K562 (cell line): ENCODE measurements at regions not wholly inside any gene's neighbourhood (a gene's known extent, or its start where the extent isn't known, plus 50 kb on each side); places are given as distances from the start of the nearest gene placed in this dataset.

Experiments used
- ATAC-seq: fragments of 200-7000 bp; cut with Tn5 transposase; 3 replicates; pipeline ENCODE4 v1.9.1; 2020; ENCODE audit warnings: moderate library complexity
- BruUV-seq: library from RNA; stranded (reverse); fragments of 400-500 nt; replicated peaks from 2 replicates; lab custom pipeline; 2021; lab: Mats Ljungman, UMichigan
- CTCF ChIA-PET: fragments of 300-600 bp; formaldehyde crosslinking; extraction: SDS; loops from one replicate; lab custom pipeline; 2021; ENCODE audit warnings: low intra/inter-chr PET ratio; lab: Yijun Ruan, JAX
- POLR2A ChIA-PET: fragments of 300-600, 350-650 bp; sonication (Branson Sonifier 250); formaldehyde crosslinking; extraction: SDS; loops from one replicate; lab custom pipeline; 2021; ENCODE audit warnings: antibody characterized with exemption, inconsistent platforms; lab: Yijun Ruan, JAX
- DNase-seq, 4 experiments: peaks; one replicate each; pipeline versions ENCODE4 v3.0.0 to v3.0.0-alpha.2; 2011 to 2018; ENCODE audit warnings: low spot score in 3 of 4, mixed read lengths in 3 of 4; ENCODE audit errors: extremely low read depth in 1 of 4
- FAIRE-seq: peaks from 2 replicates; lab custom pipeline; 2011; peaks lifted over from hg19 to GRCh38; lab: Jason Lieb, UNC
- H2AFZ ChIP-seq: 2 replicates; pipeline ENCODE4 v1.6.0; 2011; ENCODE audit warnings: low read depth, low read length, control low read depth, inconsistent platforms
- H3K27ac ChIP-seq: fragments of 200-600 bp; 3 replicates; pipeline ENCODE4 v1.8.0; 2011; ENCODE audit warnings: low read depth, mild to moderate bottlenecking, control low read depth, inconsistent platforms, low read length, moderate library complexity, mixed read lengths; ENCODE audit errors: extremely low read depth
- H3K27me3 ChIP-seq, 2 experiments: fragments of 300-600 bp in 1 of 2; 2 replicates in 1 of 2; 3 replicates in 1 of 2; pipeline versions ENCODE4 v1.6.0 to v1.8.0; 2011; ENCODE audit warnings: inconsistent platforms in 2 of 2, low read length in 2 of 2, mild to moderate bottlenecking in 1 of 2, mixed read lengths in 1 of 2, moderate library complexity in 1 of 2; ENCODE audit not compliant: control insufficient read depth in 2 of 2, insufficient read depth in 2 of 2
- H3K36me3 ChIP-seq: fragments of 300-600 bp; 3 replicates; pipeline ENCODE4 v1.8.0; 2011; ENCODE audit warnings: mild to moderate bottlenecking, low read length, inconsistent platforms; ENCODE audit not compliant: control insufficient read depth, insufficient read depth
- H3K4me1 ChIP-seq, 2 experiments: fragments of 200-600 bp in 1 of 2; replicated peaks in 1 of 2; 2 replicates in 1 of 2; 3 replicates in 1 of 2; pipeline versions ENCODE4 v1.5.1 to v1.8.0; 2011; ENCODE audit warnings: inconsistent platforms in 2 of 2, low read length in 2 of 2, mild to moderate bottlenecking in 1 of 2, mixed read lengths in 1 of 2, moderate library complexity in 1 of 2; ENCODE audit not compliant: control insufficient read depth in 2 of 2, insufficient read depth in 2 of 2
- H3K4me2 ChIP-seq: 2 replicates; pipeline ENCODE4 v1.6.1; 2011; ENCODE audit warnings: low read length, control low read depth, inconsistent platforms, mixed read lengths; ENCODE audit not compliant: insufficient read depth
- H3K4me3 ChIP-seq: fragments of 200-600 bp; sonication (generic), shearing (Covaris generic); 2 replicates; pipeline ENCODE4 v1.5.1; 2016; ENCODE audit warnings: control low read depth, inconsistent platforms
- H3K79me2 ChIP-seq: fragments of 200-600 bp; 3 replicates; pipeline ENCODE4 v1.8.0; 2011; ENCODE audit warnings: low read length, inconsistent platforms; ENCODE audit not compliant: control insufficient read depth, insufficient read depth
- H3K9ac ChIP-seq, 2 experiments: 2 replicates each; pipeline versions ENCODE4 v1.6.0 to v1.6.1; 2011; ENCODE audit warnings: low read depth in 2 of 2, low read length in 2 of 2, control low read depth in 1 of 2, inconsistent platforms in 1 of 2, mild to moderate bottlenecking in 1 of 2, mixed read lengths in 1 of 2; ENCODE audit not compliant: insufficient read depth in 1 of 2
- H3K9me1 ChIP-seq: one replicate; pipeline ENCODE4 v1.6.0; 2011; ENCODE audit warnings: inconsistent platforms, mild to moderate bottlenecking, low read length, moderate library complexity; ENCODE audit not compliant: control insufficient read depth, insufficient read depth
- H3K9me3 ChIP-seq: replicated peaks from 2 replicates; pipeline ENCODE4 v1.5.1; 2011; ENCODE audit warnings: low read depth, low read length, inconsistent platforms; ENCODE audit not compliant: control insufficient read depth, insufficient read depth
- H4K20me1 ChIP-seq: replicated peaks from 2 replicates; pipeline ENCODE4 v1.6.1; 2011; ENCODE audit warnings: low read length, inconsistent platforms, mixed read lengths; ENCODE audit not compliant: control insufficient read depth, insufficient read depth
- CSDE1 ChIP-seq, 2 experiments: fragments of 450-650 bp; IDR thresholded peaks; 2 replicates each; pipeline ENCODE4 v1.6.1; 2016; ENCODE audit warnings: mild to moderate bottlenecking in 1 of 2
- ERF ChIP-seq: fragments of 450-650 bp; formaldehyde crosslinking; IDR thresholded peaks from 2 replicates; pipeline ENCODE4 v1.4.0; 2020; ENCODE audit warnings: mild to moderate bottlenecking, mixed read lengths
- FOXA3 ChIP-seq, 2 experiments: fragments of 450-650 bp in 1 of 2; sonication (generic) in 1 of 2; formaldehyde crosslinking; IDR thresholded peaks in 1 of 2; conservative IDR thresholded peaks in 1 of 2; 2 replicates each; pipeline versions ENCODE4 v1.4.0 to v1.8.0; 2020 to 2022; ENCODE audit warnings: mild to moderate bottlenecking in 2 of 2, missing genetic modification reagents in 1 of 2
- HSF4 ChIP-seq: fragments of 250-450 bp; sonication (Bioruptor Pico); IDR thresholded peaks from 2 replicates; pipeline ENCODE4 v2.1.2; 2022; ENCODE audit warnings: mild to moderate bottlenecking, moderate library complexity, borderline replicate concordance
- KLF6 ChIP-seq: fragments of 250-450 bp; sonication (Bioruptor Pico); IDR thresholded peaks from 2 replicates; pipeline ENCODE4 v1.4.0; 2020; ENCODE audit warnings: mild to moderate bottlenecking, moderate library complexity, borderline replicate concordance
- NFIC ChIP-seq: fragments of 450-650 bp; IDR thresholded peaks from 2 replicates; pipeline ENCODE4 v1.6.1; 2017; ENCODE audit warnings: mild to moderate bottlenecking, inconsistent platforms
- NUFIP1 ChIP-seq: fragments of 450-650 bp; IDR thresholded peaks from 2 replicates; pipeline ENCODE4 v1.6.1; 2018; ENCODE audit not compliant: partially characterized antibody
- POLR2A ChIP-seq: fragments of 450-650 bp; conservative IDR thresholded peaks from 2 replicates; pipeline ENCODE4 v1.6.1; 2016
- PRPF4 ChIP-seq: fragments of 200-400 bp; formaldehyde crosslinking; IDR thresholded peaks from one replicate; pipeline ENCODE4 v1.6.1; 2017; ENCODE audit warnings: low read length, low read depth, mild to moderate bottlenecking; ENCODE audit not compliant: insufficient read depth, poor library complexity, severe bottlenecking
- ZBED1 ChIP-seq: IDR thresholded peaks from 2 replicates; pipeline ENCODE4 v1.6.1; 2014
- ZNF232 ChIP-seq: sonication (generic); formaldehyde crosslinking; IDR thresholded peaks from 2 replicates; pipeline ENCODE4 v1.8.0; 2022; ENCODE audit warnings: mild to moderate bottlenecking, missing genetic modification reagents
- ZNF57 ChIP-seq: fragments of 450-650 bp; formaldehyde crosslinking; IDR thresholded peaks from 2 replicates; pipeline ENCODE4 v1.4.0; 2020; ENCODE audit warnings: mild to moderate bottlenecking, moderate library complexity
- ZNF695 ChIP-seq: fragments of 450-650 bp; formaldehyde crosslinking; IDR thresholded peaks from 2 replicates; pipeline ENCODE4 v1.4.0; 2020; ENCODE audit warnings: mild to moderate bottlenecking, moderate library complexity
- WGBS: fragments of 100-300 bp; shearing (Covaris generic); methylation state at CpG from one replicate; pipeline ENCODE4 v1.1.6; 2016; ENCODE audit warnings: low coverage, mixed read lengths; ENCODE audit not compliant: insufficient coverage; ENCODE audit errors: missing lambda C conversion rate; 5-methylcytosine and 5-hydroxymethylcytosine counted together
- in situ Hi-C: fragments of 300-500 bp; cut with MboI; formaldehyde crosslinking; loops from 4 replicates; pipeline ENCODE4 v1.15.0; 2018; ENCODE audit warnings: inconsistent platforms, mixed read lengths
- intact Hi-C: fragments of 100-400 bp; cut with micrococcal nuclease; formaldehyde crosslinking; loops from 2 replicates; pipeline ENCODE4 v1.14.2; 2022
- TF ChIP-seq, protein P1 (sequence below), 2 experiments: fragments of 450-650 bp in 1 of 2; sonication (generic) in 1 of 2; formaldehyde crosslinking; conservative IDR thresholded peaks; 2 replicates each; pipeline versions ENCODE4 v1.4.0 to v1.8.1; 2020 to 2022; ENCODE audit warnings: mild to moderate bottlenecking in 1 of 2, missing genetic modification reagents in 1 of 2
- TF ChIP-seq, protein P2 (sequence below): fragments of 250-450 bp; sonication (Bioruptor Pico); IDR thresholded peaks from 2 replicates; pipeline ENCODE4 v1.5.0; 2021
- TF ChIP-seq, protein P3 (sequence below): fragments of 250-450 bp; sonication (Bioruptor Pico); IDR thresholded peaks from 2 replicates; pipeline ENCODE4 v1.6.1; 2021; ENCODE audit warnings: mild to moderate bottlenecking

DNA sequence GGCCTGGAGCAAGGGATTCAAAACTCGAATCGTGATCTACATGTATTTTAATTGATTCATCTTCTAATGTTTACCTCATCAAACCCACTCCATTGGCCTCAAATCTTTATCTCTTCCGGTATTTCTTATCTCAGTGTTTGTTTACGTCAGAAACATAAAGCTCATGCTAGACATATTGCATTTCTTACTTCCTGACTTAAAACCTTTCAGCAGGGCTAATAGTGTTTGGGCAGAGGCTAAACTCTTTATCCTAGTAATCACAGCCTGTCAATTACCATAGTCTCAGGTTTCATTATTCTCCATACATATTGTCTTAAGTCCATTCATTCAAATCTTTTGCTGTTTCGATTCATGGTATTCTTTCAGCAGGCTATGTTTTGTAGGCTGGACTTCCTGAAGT, 81.3 kb upstream of the AGR3 start:
- no peaks in the 10 kb centered on the region for H3K4me1 ChIP-seq
- no peak overlapping the region for H3K27ac ChIP-seq
- H3K4me2 ChIP-seq: no peak overlapping the region
- FAIRE-seq (no peak), ATAC-seq (no peak), DNase-seq (no peak)
- intact Hi-C loops: no loop called here
- in situ Hi-C loops: no loop called here
- no peak overlapping the region for H2AFZ ChIP-seq
- BruUV-seq: no TSS peak
- no peak overlapping the region for H3K4me3 ChIP-seq
- no peaks in the 10 kb centered on the region for H4K20me1 ChIP-seq
- H3K27me3 ChIP-seq: no peaks in the 10 kb centered on the region
- H3K79me2 ChIP-seq: no peaks in the 10 kb centered on the region
- no peaks in the 10 kb centered on the region for H3K36me3 ChIP-seq
- no peaks in the 10 kb centered on the region for H3K9me1 ChIP-seq
- WGBS: 2% methylated on average over 5 of the region's 5 CpGs
- H3K9me3 ChIP-seq: no peaks in the 10 kb centered on the region
- TF ChIP-seq HSF4 (CRISPR knock-in tag) (no peak), ZNF232 (CRISPR knock-in tag) (no peak), ZBED1 (no peak), ZNF695 (CRISPR knock-in tag) (no peak), NUFIP1 (no peak), ERF (CRISPR knock-in tag) (no peak), KLF6 (CRISPR knock-in tag) (no peak), CSDE1 (IDR thresholded peaks at IDR 0.05) (no peak), POLR2A (no peak), ZNF57 (CRISPR knock-in tag) (no peak), PRPF4 (no peak), FOXA3 (CRISPR knock-in tag; conservative IDR thresholded peaks at IDR 0.05 in 1 of 2, IDR thresholded peaks at IDR 0.05 in 1 of 2) (no peak), NFIC (no peak)
- TF ChIP-seq, protein P1, sequence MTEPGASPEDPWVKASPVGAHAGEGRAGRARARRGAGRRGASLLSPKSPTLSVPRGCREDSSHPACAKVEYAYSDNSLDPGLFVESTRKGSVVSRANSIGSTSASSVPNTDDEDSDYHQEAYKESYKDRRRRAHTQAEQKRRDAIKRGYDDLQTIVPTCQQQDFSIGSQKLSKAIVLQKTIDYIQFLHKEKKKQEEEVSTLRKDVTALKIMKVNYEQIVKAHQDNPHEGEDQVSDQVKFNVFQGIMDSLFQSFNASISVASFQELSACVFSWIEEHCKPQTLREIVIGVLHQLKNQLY (CRISPR knock-in tag; conservative IDR thresholded peaks at IDR 0.05): no peak
- TF ChIP-seq, protein P2, sequence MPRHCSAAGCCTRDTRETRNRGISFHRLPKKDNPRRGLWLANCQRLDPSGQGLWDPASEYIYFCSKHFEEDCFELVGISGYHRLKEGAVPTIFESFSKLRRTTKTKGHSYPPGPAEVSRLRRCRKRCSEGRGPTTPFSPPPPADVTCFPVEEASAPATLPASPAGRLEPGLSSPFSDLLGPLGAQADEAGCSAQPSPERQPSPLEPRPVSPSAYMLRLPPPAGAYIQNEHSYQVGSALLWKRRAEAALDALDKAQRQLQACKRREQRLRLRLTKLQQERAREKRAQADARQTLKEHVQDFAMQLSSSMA (CRISPR knock-in tag): no peak
- TF ChIP-seq, protein P3, sequence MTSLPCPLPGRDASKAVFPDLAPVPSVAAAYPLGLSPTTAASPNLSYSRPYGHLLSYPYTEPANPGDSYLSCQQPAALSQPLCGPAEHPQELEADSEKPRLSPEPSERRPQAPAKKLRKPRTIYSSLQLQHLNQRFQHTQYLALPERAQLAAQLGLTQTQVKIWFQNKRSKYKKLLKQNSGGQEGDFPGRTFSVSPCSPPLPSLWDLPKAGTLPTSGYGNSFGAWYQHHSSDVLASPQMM (CRISPR knock-in tag): no peak
- CTCF ChIA-PET: no interaction called here
- POLR2A ChIA-PET: no interaction called here
- H3K9ac ChIP-seq: no peak overlapping the region
